DOHH2 (cell line): ENCODE measurements at regions not wholly inside any gene's neighbourhood (a gene's known extent, or its start where the extent isn't known, plus 50 kb on each side); places are given as distances from the start of the nearest gene placed in this dataset.

Source experiments
- EZH2phosphoT487 ChIP-seq: fragments of 200-600 bp; sonication (generic); IDR thresholded peaks from 2 replicates; pipeline ENCODE4 v1.6.1; 2017; ENCODE audit warnings: borderline replicate concordance, mild to moderate bottlenecking, antibody characterized with exemption, low read length, moderate library complexity, mixed read lengths
- TF ChIP-seq, protein P1 (sequence below): fragments of 200-600 bp; sonication (generic); IDR thresholded peaks from one replicate; pipeline ENCODE4 v1.5.1; 2014; ENCODE audit warnings: antibody characterized with exemption, mild to moderate bottlenecking, low read depth, low read length; ENCODE audit not compliant: poor library complexity, severe bottlenecking

DNA sequence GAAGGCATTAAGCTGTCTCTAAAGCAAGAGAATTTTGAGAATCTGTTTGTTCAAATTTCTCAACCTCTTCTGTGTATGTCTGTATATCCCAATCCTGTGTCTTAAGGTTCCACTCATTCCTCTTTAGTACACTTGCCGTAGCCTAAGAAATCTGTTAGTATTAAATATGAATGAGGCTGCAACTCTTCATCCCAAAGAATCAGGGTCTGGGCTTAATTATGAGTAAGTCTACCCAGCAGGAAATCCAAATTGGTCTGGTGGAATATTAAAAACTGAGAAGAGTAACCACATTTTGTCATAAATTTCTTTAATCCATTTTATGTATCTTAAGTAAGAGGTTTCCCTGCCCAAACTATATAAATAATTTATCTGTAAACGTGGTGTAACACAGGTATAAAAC is 1171.2 kb downstream of the CDH12 start:
- TF ChIP-seq, protein P1, sequence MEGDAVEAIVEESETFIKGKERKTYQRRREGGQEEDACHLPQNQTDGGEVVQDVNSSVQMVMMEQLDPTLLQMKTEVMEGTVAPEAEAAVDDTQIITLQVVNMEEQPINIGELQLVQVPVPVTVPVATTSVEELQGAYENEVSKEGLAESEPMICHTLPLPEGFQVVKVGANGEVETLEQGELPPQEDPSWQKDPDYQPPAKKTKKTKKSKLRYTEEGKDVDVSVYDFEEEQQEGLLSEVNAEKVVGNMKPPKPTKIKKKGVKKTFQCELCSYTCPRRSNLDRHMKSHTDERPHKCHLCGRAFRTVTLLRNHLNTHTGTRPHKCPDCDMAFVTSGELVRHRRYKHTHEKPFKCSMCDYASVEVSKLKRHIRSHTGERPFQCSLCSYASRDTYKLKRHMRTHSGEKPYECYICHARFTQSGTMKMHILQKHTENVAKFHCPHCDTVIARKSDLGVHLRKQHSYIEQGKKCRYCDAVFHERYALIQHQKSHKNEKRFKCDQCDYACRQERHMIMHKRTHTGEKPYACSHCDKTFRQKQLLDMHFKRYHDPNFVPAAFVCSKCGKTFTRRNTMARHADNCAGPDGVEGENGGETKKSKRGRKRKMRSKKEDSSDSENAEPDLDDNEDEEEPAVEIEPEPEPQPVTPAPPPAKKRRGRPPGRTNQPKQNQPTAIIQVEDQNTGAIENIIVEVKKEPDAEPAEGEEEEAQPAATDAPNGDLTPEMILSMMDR: no peak
- no peak for TF ChIP-seq EZH2phosphoT487
